GM23248 (cell line): ENCODE measurements at regions not wholly inside any gene's neighbourhood (a gene's known extent, or its start where the extent isn't known, plus 50 kb on each side); places are given as distances from the start of the nearest gene placed in this dataset.

Source experiments
- DNase-seq: peaks from one replicate; pipeline ENCODE4 v3.0.0-alpha.2; 2015
- H2AFZ ChIP-seq: fragments of 200-600 bp; sonication (generic); 2 replicates; pipeline ENCODE4 v1.6.1; 2016; ENCODE audit warnings: antibody characterized with exemption
- H3F3A ChIP-seq: fragments of 200-600 bp; sonication (generic); 2 replicates; pipeline ENCODE4 v1.6.1; 2016; ENCODE audit warnings: mild to moderate bottlenecking, antibody characterized with exemption, mixed run types; ENCODE audit not compliant: insufficient read depth
- H3K27ac ChIP-seq: fragments of 200-600 bp; sonication (generic); 2 replicates; pipeline ENCODE4 v1.5.1; 2016; ENCODE audit warnings: mild to moderate bottlenecking
- H3K27me3 ChIP-seq: fragments of 200-600 bp; sonication (generic); replicated peaks from 2 replicates; pipeline ENCODE4 v1.6.1; 2016; ENCODE audit warnings: mild to moderate bottlenecking; ENCODE audit not compliant: insufficient read depth
- H3K36me3 ChIP-seq: fragments of 200-600 bp; sonication (generic); 2 replicates; pipeline ENCODE4 v1.6.1; 2016; ENCODE audit warnings: low read depth, mild to moderate bottlenecking
- H3K4me1 ChIP-seq: fragments of 200-600 bp; sonication (generic); 2 replicates; pipeline ENCODE4 v1.6.1; 2016; ENCODE audit warnings: mild to moderate bottlenecking; ENCODE audit not compliant: insufficient read depth
- H3K4me2 ChIP-seq: fragments of 200-600 bp; sonication (generic); one replicate; pipeline ENCODE4 v1.6.1; 2016; ENCODE audit warnings: mild to moderate bottlenecking; ENCODE audit not compliant: unreplicated experiment
- H3K4me3 ChIP-seq: fragments of 200-600 bp; sonication (generic); 2 replicates; pipeline ENCODE4 v1.5.1; 2016; ENCODE audit warnings: mild to moderate bottlenecking
- H3K79me2 ChIP-seq: fragments of 200-600 bp; sonication (generic); 2 replicates; pipeline ENCODE4 v1.6.1; 2016; ENCODE audit warnings: mild to moderate bottlenecking; ENCODE audit not compliant: insufficient read depth
- H3K9ac ChIP-seq: fragments of 200-600 bp; sonication (generic); 2 replicates; pipeline ENCODE4 v1.6.1; 2016; ENCODE audit warnings: mild to moderate bottlenecking
- H3K9me2 ChIP-seq: fragments of 200-600 bp; sonication (generic); 2 replicates; pipeline ENCODE4 v1.6.1; 2016; ENCODE audit warnings: mixed run types, mild to moderate bottlenecking, moderate library complexity; ENCODE audit not compliant: insufficient read depth
- H3K9me3 ChIP-seq: fragments of 200-600 bp; sonication (generic); one replicate; pipeline ENCODE4 v1.6.1; 2017; ENCODE audit warnings: low read depth
- H4K20me1 ChIP-seq: fragments of 200-600 bp; sonication (generic); 2 replicates; pipeline ENCODE4 v1.6.0; 2016; ENCODE audit not compliant: insufficient read depth
- EZH2 ChIP-seq: fragments of 200-600 bp; sonication (generic); IDR thresholded peaks from 2 replicates; pipeline ENCODE4 v1.6.1; 2018; ENCODE audit warnings: antibody characterized with exemption, mild to moderate bottlenecking; ENCODE audit not compliant: insufficient read depth, poor library complexity, severe bottlenecking
- EZH2phosphoT487 ChIP-seq: fragments of 200-600 bp; sonication (generic); IDR thresholded peaks from 2 replicates; pipeline ENCODE4 v1.6.1; 2018; ENCODE audit warnings: antibody characterized with exemption, moderate library complexity, mild to moderate bottlenecking, low read depth; ENCODE audit not compliant: insufficient read depth
- WGBS, 2 experiments: methylation state at CpG; one replicate each; pipeline ENCODE4 v1.1.6; 2015 to 2017; ENCODE audit warnings: low lambda C conversion rate in 2 of 2, low coverage in 1 of 2; ENCODE audit errors: missing lambda C conversion rate in 2 of 2; 5-methylcytosine and 5-hydroxymethylcytosine counted together
- in situ Hi-C: fragments of 300-500 bp; cut with MboI; formaldehyde crosslinking; loops from 2 replicates; pipeline ENCODE4 v1.15.0; 2020

DNA sequence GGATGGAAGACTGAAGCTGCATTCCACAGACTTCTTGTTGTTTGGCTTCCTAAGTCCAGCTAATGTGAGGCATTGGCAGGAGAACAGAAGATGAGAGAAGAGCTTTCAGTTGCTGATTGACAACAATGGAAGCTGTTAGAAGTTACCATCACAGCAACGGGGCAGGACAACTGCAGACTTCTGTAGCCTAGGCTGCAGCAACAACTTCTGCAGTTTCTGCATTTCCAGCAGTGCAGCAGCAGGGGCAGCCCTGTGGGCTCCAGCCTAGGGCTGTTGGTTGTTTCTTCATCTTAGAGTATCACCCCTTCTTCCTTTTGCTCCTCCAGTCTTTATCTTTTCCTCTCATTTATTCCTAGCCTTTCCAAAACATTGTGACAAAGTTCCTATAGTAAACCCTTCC, 528.8 kb upstream of the PTGER4 start:
- no peaks in the 10 kb centered on the region for H3K4me1 ChIP-seq
- no peaks in the 10 kb centered on the region for H3K36me3 ChIP-seq
- no peak overlapping the region for H2AFZ ChIP-seq
- H3K9ac ChIP-seq = no peak overlapping the region
- in situ Hi-C loops = no loop called here
- H3F3A ChIP-seq = no peaks in the 10 kb centered on the region
- H4K20me1 ChIP-seq = no peaks in the 10 kb centered on the region
- DNase-seq = no peak
- 0% methylated on average over 1 of the region's 1 CpG for WGBS, 2 experiments
- no peak overlapping the region for H3K4me2 ChIP-seq
- TF ChIP-seq EZH2 = no peak
- no peak for TF ChIP-seq EZH2phosphoT487
- no peaks in the 10 kb centered on the region for H3K27me3 ChIP-seq
- H3K4me3 ChIP-seq = no peak overlapping the region
- no peak overlapping the region for H3K27ac ChIP-seq
- H3K9me2 ChIP-seq = no peaks in the 10 kb centered on the region
- H3K79me2 ChIP-seq = no peaks in the 10 kb centered on the region
- H3K9me3 ChIP-seq = no peaks in the 10 kb centered on the region

- Histone ChIP-seq H3K9me3 (no peaks in the 10 kb centered on the region), H3K4me1 (no peaks in the 10 kb centered on the region), H4K20me1 (no peaks in the 10 kb centered on the region), H3K79me2 (no peaks in the 10 kb centered on the region), H3F3A (no peaks in the 10 kb centered on the region), H3K9ac (no peak overlapping the region), H2AFZ (no peak overlapping the region), H3K4me3 (no peak overlapping the region), H3K27me3 (no peaks in the 10 kb centered on the region), H3K9me2 (no peaks in the 10 kb centered on the region), H3K27ac (no peak overlapping the region), H3K4me2 (no peak overlapping the region), H3K36me3 (no peaks in the 10 kb centered on the region)
- TF ChIP-seq EZH2phosphoT487 = no peak
- no peak for TF ChIP-seq EZH2
- DNase-seq = no peak
- in situ Hi-C loops = no loop called here
These were observed 537.8 kb upstream of the PTGER4 start for GRCh38 chr5:40141896-40142295.

DNA sequence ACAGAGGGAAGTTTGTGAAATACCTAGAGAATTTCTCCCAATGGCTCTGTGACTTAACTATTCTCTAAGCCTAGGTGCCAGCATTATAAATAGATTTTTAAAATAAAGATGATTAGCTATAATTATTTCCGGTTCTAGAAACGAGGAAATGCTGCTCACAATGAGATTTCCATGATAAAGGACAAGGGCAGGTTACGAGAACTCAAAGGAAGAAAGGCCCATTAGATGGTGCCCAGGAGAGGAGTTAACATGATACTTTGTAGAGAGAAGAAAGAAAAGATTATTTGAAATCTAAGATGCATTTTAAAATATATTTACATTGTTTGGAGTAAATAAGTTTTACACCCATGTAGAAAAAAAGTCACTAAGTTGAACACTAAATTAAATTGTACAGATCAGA, 538.3 kb upstream of the PTGER4 start:
- no peaks in the 10 kb centered on the region for H4K20me1 ChIP-seq
- no peak overlapping the region for H3K4me2 ChIP-seq
- H2AFZ ChIP-seq = no peak overlapping the region
- H3F3A ChIP-seq = no peaks in the 10 kb centered on the region
- H3K27ac ChIP-seq = no peak overlapping the region
- DNase-seq = no peak
- no peaks in the 10 kb centered on the region for H3K79me2 ChIP-seq
- no peaks in the 10 kb centered on the region for H3K27me3 ChIP-seq
- in situ Hi-C loops = no loop called here
- no peak overlapping the region for H3K4me3 ChIP-seq
- no peak overlapping the region for H3K9ac ChIP-seq
- no peaks in the 10 kb centered on the region for H3K9me3 ChIP-seq
- H3K36me3 ChIP-seq = no peaks in the 10 kb centered on the region
- H3K9me2 ChIP-seq = no peaks in the 10 kb centered on the region
- TF ChIP-seq EZH2phosphoT487 (no peak), EZH2 (no peak)
- 59 to 77% methylated on average over 3 of the region's 3 CpGs for whole genome bisulfite sequencing, 2 experiments
- no peaks in the 10 kb centered on the region for H3K4me1 ChIP-seq

DNA sequence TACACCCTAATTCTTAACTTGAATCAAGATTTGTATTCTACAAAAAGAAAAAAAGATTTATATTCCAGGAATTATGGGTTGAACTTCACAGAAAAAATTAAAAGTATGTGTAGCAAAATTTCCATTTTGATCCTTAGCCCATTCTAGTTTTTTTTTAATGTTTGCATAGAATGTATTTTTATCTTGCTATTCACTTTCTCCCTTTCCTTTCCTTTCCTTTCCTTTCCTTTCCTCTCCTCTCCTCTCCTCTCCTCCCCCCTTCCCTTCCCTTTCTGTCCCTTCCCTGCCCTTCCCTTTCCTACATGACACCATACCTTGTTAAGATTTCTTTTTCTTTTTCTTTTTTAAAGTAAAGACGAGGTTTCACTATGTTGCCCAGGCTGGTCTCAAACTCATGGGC, 542.5 kb upstream of the PTGER4 start:
- H3K79me2 ChIP-seq = no peaks in the 10 kb centered on the region
- TF ChIP-seq EZH2 (no peak), EZH2phosphoT487 (no peak)
- no peaks in the 10 kb centered on the region for H3K9me2 ChIP-seq

GRCh38 chr5:40134883-40135520, 544.7 kb upstream of the PTGER4 start:
- no peaks in the 10 kb centered on the region for H3K36me3 ChIP-seq
- H3F3A ChIP-seq = no peaks in the 10 kb centered on the region
- no peak for DNase-seq
- H3K9me2 ChIP-seq = no peaks in the 10 kb centered on the region
- H3K4me3 ChIP-seq = no peak overlapping the region
- no peaks in the 10 kb centered on the region for H3K9me3 ChIP-seq
- H3K4me1 ChIP-seq = no peaks in the 10 kb centered on the region
- in situ Hi-C loops = no loop called here
- H3K79me2 ChIP-seq = no peaks in the 10 kb centered on the region
- H3K4me2 ChIP-seq = no peak overlapping the region
- no peak overlapping the region for H2AFZ ChIP-seq
- no peaks in the 10 kb centered on the region for H4K20me1 ChIP-seq
- H3K27ac ChIP-seq = no peak overlapping the region
- no peak for TF ChIP-seq EZH2phosphoT487
- no peak for TF ChIP-seq EZH2
- H3K27me3 ChIP-seq = no peaks in the 10 kb centered on the region
- WGBS, 2 experiments = 46% methylated on average over 3 of the region's 3 CpGs
- H3K9ac ChIP-seq = no peak overlapping the region

More for the DNA sequence above, 542.5 kb upstream of the PTGER4 start:
- H3K9ac ChIP-seq = no peak overlapping the region
- H4K20me1 ChIP-seq = no peaks in the 10 kb centered on the region
- in situ Hi-C loops = no loop called here
- H3F3A ChIP-seq = no peaks in the 10 kb centered on the region
- H3K4me2 ChIP-seq = no peak overlapping the region
- no peak overlapping the region for H3K4me3 ChIP-seq
- H3K4me1 ChIP-seq = no peaks in the 10 kb centered on the region
- no peak overlapping the region for H3K27ac ChIP-seq
- H3K27me3 ChIP-seq = no peaks in the 10 kb centered on the region
- 24 to 50% methylated on average over 1 of the region's 1 CpG for WGBS, 2 experiments
- no peak overlapping the region for H2AFZ ChIP-seq
- H3K9me3 ChIP-seq = no peaks in the 10 kb centered on the region
- DNase-seq = no peak
- H3K36me3 ChIP-seq = no peaks in the 10 kb centered on the region
